HepG2 (cell line): ENCODE measurements at regions not wholly inside any gene's neighbourhood (a gene's known extent, or its start where the extent isn't known, plus 50 kb on each side); places are given as distances from the start of the nearest gene placed in this dataset.

ENCODE experiments used
- ATAC-seq: fragments of 200-7000 bp; cut with Tn5 transposase; 3 replicates; pipeline ENCODE4 v1.9.1; 2020; ENCODE audit warnings: mild to moderate bottlenecking, moderate library complexity
- BruUV-seq: library from RNA; stranded (reverse); fragments of 400-500 nt; replicated peaks from 2 replicates; lab custom pipeline; 2021; lab: Mats Ljungman, UMichigan
- CTCF ChIA-PET: fragments of 300-600 bp; formaldehyde crosslinking; extraction: SDS; loops from one replicate; lab custom pipeline; 2021; ENCODE audit warnings: low total read pairs, inconsistent platforms, low intra/inter-chr PET ratio; lab: Yijun Ruan, JAX
- POLR2A ChIA-PET: fragments of 350-600 bp; sonication (Branson Sonifier 250); formaldehyde crosslinking; loops from one replicate; lab custom pipeline; 2020; ENCODE audit warnings: antibody characterized with exemption, inconsistent platforms; lab: Yijun Ruan, JAX
- DNase-seq: peaks from one replicate; pipeline ENCODE4 v3.0.0-alpha.2; 2015; ENCODE audit warnings: low spot score
- FAIRE-seq: peaks from 3 replicates; lab custom pipeline; 2011; peaks lifted over from hg19 to GRCh38; lab: Jason Lieb, UNC
- H2AFZ ChIP-seq: one replicate; pipeline ENCODE4 v1.6.1; 2011; ENCODE audit warnings: low read length, inconsistent platforms
- H3K27ac ChIP-seq: fragments of 300-600 bp; 3 replicates; pipeline ENCODE4 v1.8.0; 2011; ENCODE audit warnings: mixed run types, mild to moderate bottlenecking, mixed read lengths, low read length, inconsistent platforms; ENCODE audit not compliant: insufficient read depth; ENCODE audit errors: extremely low read length
- H3K27me3 ChIP-seq, 2 experiments: fragments of 200-600 bp in 1 of 2; 2 replicates in 1 of 2; 3 replicates in 1 of 2; pipeline versions ENCODE4 v1.6.0 to v1.8.0; 2011; ENCODE audit warnings: low read length in 2 of 2, mild to moderate bottlenecking in 2 of 2, moderate library complexity in 2 of 2, inconsistent platforms in 1 of 2; ENCODE audit not compliant: insufficient read depth in 2 of 2, control insufficient read depth in 1 of 2
- H3K36me3 ChIP-seq, 2 experiments: fragments of 200-600 bp in 1 of 2; replicated peaks in 1 of 2; 2 replicates in 1 of 2; 3 replicates in 1 of 2; pipeline versions ENCODE4 v1.5.1 to v1.8.0; 2011; ENCODE audit warnings: low read length in 2 of 2, inconsistent platforms in 1 of 2; ENCODE audit not compliant: insufficient read depth in 2 of 2, control insufficient read depth in 1 of 2
- H3K4me1 ChIP-seq: 2 replicates; pipeline ENCODE4 v1.5.1; 2012; ENCODE audit warnings: low read length, inconsistent platforms; ENCODE audit not compliant: insufficient read depth
- H3K4me2 ChIP-seq: 2 replicates; pipeline ENCODE4 v1.6.0; 2011; ENCODE audit warnings: low read depth, low read length, inconsistent platforms
- H3K4me3 ChIP-seq, 3 experiments: fragments of 200-600 bp in 1 of 3; sonication (generic), shearing (Covaris generic) in 1 of 3; replicated peaks in 1 of 3; 2 replicates each; pipeline ENCODE4 v1.5.1; 2011 to 2016; ENCODE audit warnings: low read length in 3 of 3, inconsistent platforms in 2 of 3, low read depth in 2 of 3, mild to moderate bottlenecking in 2 of 3, control low read depth in 1 of 3, mixed read lengths in 1 of 3; ENCODE audit not compliant: insufficient read depth in 1 of 3
- H3K79me2 ChIP-seq: one replicate; pipeline ENCODE4 v1.6.1; 2011; ENCODE audit warnings: low read length, inconsistent platforms; ENCODE audit not compliant: insufficient read depth
- H3K9ac ChIP-seq: 2 replicates; pipeline ENCODE4 v1.6.0; 2011; ENCODE audit warnings: mild to moderate bottlenecking, low read depth, low read length, inconsistent platforms; ENCODE audit not compliant: insufficient read depth
- H3K9me3 ChIP-seq: 2 replicates; pipeline ENCODE4 v1.5.1; 2012; ENCODE audit warnings: mild to moderate bottlenecking, low read length
- H4K20me1 ChIP-seq: 2 replicates; pipeline ENCODE4 v1.6.0; 2011; ENCODE audit warnings: inconsistent platforms, mild to moderate bottlenecking, low read length, moderate library complexity; ENCODE audit not compliant: insufficient read depth
- AHDC1 ChIP-seq: sonication (generic); formaldehyde crosslinking; IDR thresholded peaks from 2 replicates; pipeline ENCODE4 v1.5.1; 2020; ENCODE audit warnings: mild to moderate bottlenecking, missing genetic modification reagents, borderline replicate concordance
- ARID3A ChIP-seq: IDR thresholded peaks from 2 replicates; pipeline ENCODE4 v1.6.1; 2012; ENCODE audit warnings: low read depth, low read length, improper control_type of control experiment
- JDP2 ChIP-seq: sonication (generic); formaldehyde crosslinking; IDR thresholded peaks from 2 replicates; pipeline ENCODE4 v1.8.1; 2022; ENCODE audit warnings: missing genetic modification reagents, borderline replicate concordance
- JUN ChIP-seq: sonication (generic); formaldehyde crosslinking; IDR thresholded peaks from 2 replicates; pipeline ENCODE4 v1.4.0; 2020; ENCODE audit warnings: mild to moderate bottlenecking, missing genetic modification reagents
- KDM5B ChIP-seq: sonication (generic); formaldehyde crosslinking; IDR thresholded peaks from 2 replicates; pipeline ENCODE4 v1.4.0; 2020; ENCODE audit warnings: missing genetic modification reagents, mild to moderate bottlenecking, borderline replicate concordance
- MED1 ChIP-seq: sonication (generic); formaldehyde crosslinking; IDR thresholded peaks from 2 replicates; pipeline ENCODE4 v1.4.0; 2020; ENCODE audit warnings: missing genetic modification reagents
- MIER2 ChIP-seq: IDR thresholded peaks from 2 replicates; pipeline ENCODE4 v1.6.1; 2016; ENCODE audit warnings: missing biosample characterization, missing genetic modification reagents
- NFE2L1 ChIP-seq: sonication (generic); formaldehyde crosslinking; IDR thresholded peaks from 2 replicates; pipeline ENCODE4 v1.4.0; 2020; ENCODE audit warnings: missing genetic modification reagents, mild to moderate bottlenecking, borderline replicate concordance
- NFIC ChIP-seq: IDR thresholded peaks from 2 replicates; pipeline ENCODE4 v1.6.1; 2012; ENCODE audit warnings: mild to moderate bottlenecking, low read length, inconsistent platforms
- SALL1 ChIP-seq: sonication (generic); formaldehyde crosslinking; IDR thresholded peaks from 2 replicates; pipeline ENCODE4 v1.8.0; 2022; ENCODE audit warnings: mild to moderate bottlenecking, missing genetic modification reagents
- SOX5 ChIP-seq: IDR thresholded peaks from 2 replicates; pipeline ENCODE4 v1.6.1; 2016; ENCODE audit warnings: borderline replicate concordance
- SOX6 ChIP-seq, 2 experiments: fragments of 450-650 bp in 1 of 2; sonication (generic) in 1 of 2; formaldehyde crosslinking in 1 of 2; IDR thresholded peaks; 2 replicates each; pipeline versions ENCODE4 v1.4.0 to v1.6.1; 2017 to 2020; ENCODE audit warnings: antibody characterized with exemption in 1 of 2, mild to moderate bottlenecking in 1 of 2, missing genetic modification reagents in 1 of 2
- ZFP41 ChIP-seq: sonication (generic); formaldehyde crosslinking; IDR thresholded peaks from 2 replicates; pipeline ENCODE4 v1.4.0; 2020; ENCODE audit warnings: mild to moderate bottlenecking, missing genetic modification reagents, borderline replicate concordance
- ZNF281 ChIP-seq: sonication (generic); formaldehyde crosslinking; IDR thresholded peaks from 2 replicates; pipeline ENCODE4 v1.4.0; 2020; ENCODE audit warnings: missing genetic modification reagents, borderline replicate concordance
- ZNF615 ChIP-seq: sonication (generic); formaldehyde crosslinking; IDR thresholded peaks from 2 replicates; pipeline ENCODE4 v1.5.0; 2020; ENCODE audit warnings: mild to moderate bottlenecking, missing genetic modification reagents, borderline replicate concordance
- WGBS: methylation state at CpG from one replicate; pipeline ENCODE4 v1.1.6; 2017; ENCODE audit warnings: low lambda C conversion rate; 5-methylcytosine and 5-hydroxymethylcytosine counted together
- in situ Hi-C: cut with HindIII; loops from 2 replicates; pipeline ENCODE4 v1.10.0; 2017; ENCODE audit warnings: low pct_unique_long_range_greater_than_20kb; ENCODE audit not compliant: extremely low pct_ligation_motif_present
- intact Hi-C: fragments of 100-400 bp; cut with micrococcal nuclease; formaldehyde crosslinking; loops from one replicate; pipeline ENCODE4 v1.10.0; 2022; ENCODE audit not compliant: unreplicated experiment

GRCh38 chr13:109568339-109568818 lies 218.0 kb downstream of the IRS2 start:
- ATAC-seq (peak; percentile 86), DNase-seq (peak; percentile 7), FAIRE-seq (no peak)
- Histone ChIP-seq H3K36me3 (no peaks in the 10 kb centered on the region), H4K20me1 (no peaks in the 10 kb centered on the region), H3K79me2 (no peaks in the 10 kb centered on the region), H3K27ac (peak overlapping the region; percentile 45), H3K4me2 (peak overlapping the region; percentile 45; the same call in 1 of the 2 replicates), H3K4me1 (peaks cover 28% of the 10 kb centered on the region), H3K27me3 (no peaks in the 10 kb centered on the region), H2AFZ (peak overlapping the region; percentile 61), H3K9me3 (no peaks in the 10 kb centered on the region), H3K9ac (no peak overlapping the region), H3K4me3 (no peak overlapping the region; a peak in 1 of 6 replicates)
- in situ Hi-C loops: no loop called here
- 23% methylated on average over 4 of the region's 4 CpGs for WGBS
- BruUV-seq: no TSS peak
- intact Hi-C loops: no loop called here
- ChIA-PET CTCF (no interaction called here), POLR2A (no interaction called here)
- no peak for TF ChIP-seq ZNF615 (CRISPR knock-in tag)
- no peak for TF ChIP-seq SOX6 (IDR thresholded peaks at IDR 0.05)
- 0 out of 2 replicates have a peak, but pooled peaks have one; percentile 14 for TF ChIP-seq SOX6 (CRISPR knock-in tag; IDR thresholded peaks at IDR 0.05)
- TF ChIP-seq MIER2 (CRISPR knock-in tag): no peak
- TF ChIP-seq ZFP41 (CRISPR knock-in tag): no peak
- no peak for TF ChIP-seq JUN
- TF ChIP-seq JDP2 (CRISPR knock-in tag): no peak
- peak; percentile 42; the same call in 1 of the 2 replicates for TF ChIP-seq NFIC
- TF ChIP-seq MED1 (CRISPR knock-in tag): peak; percentile 45; the same call in 1 of the 2 replicates
- no peak for TF ChIP-seq ARID3A
- TF ChIP-seq KDM5B (CRISPR knock-in tag): no peak
- no peak for TF ChIP-seq ZNF281 (CRISPR knock-in tag)
- TF ChIP-seq SALL1 (CRISPR knock-in tag): peak; percentile 28; the same call in 1 of the 2 replicates
- no peak for TF ChIP-seq NFE2L1
- peak; percentile 83; the same call in 1 of the 2 replicates for TF ChIP-seq AHDC1 (CRISPR knock-in tag)
- TF ChIP-seq SOX5: 0 out of 2 replicates have a peak, but pooled peaks have one; percentile 30
